HG03432 (cell line): ENCODE measurements at regions not wholly inside any gene's neighbourhood (a gene's known extent, or its start where the extent isn't known, plus 50 kb on each side); places are given as distances from the start of the nearest gene placed in this dataset.
"Not testable (repeated sequence)": the region's sequence is repeated elsewhere in the genome, so short reads cannot be mapped to it uniquely, and the experiment has no call there.

Source experiments
- ATAC-seq: cut with Tn5 transposase; IDR thresholded peaks from one replicate; pipeline ENCODE4 v1.9.1; 2021; ENCODE audit warnings: mild to moderate bottlenecking, moderate library complexity; ENCODE audit not compliant: unreplicated experiment

DNA sequence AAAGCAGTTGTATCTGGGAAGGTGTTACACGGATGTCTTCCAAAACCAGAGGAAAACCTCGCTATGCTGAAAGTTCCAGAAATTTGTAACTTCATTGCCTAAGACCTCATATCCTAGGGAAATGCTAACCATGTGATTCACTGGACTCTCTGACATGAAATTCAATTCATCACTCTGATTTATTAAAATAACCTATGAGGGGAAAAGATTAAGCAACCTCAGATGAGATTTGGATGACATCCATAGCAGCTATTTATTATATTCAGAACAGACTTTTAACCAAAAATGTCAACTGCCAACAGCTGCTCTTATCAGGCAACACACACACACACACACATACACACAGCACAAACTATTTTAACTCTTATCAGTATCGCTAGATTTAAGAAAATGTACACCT lies 1006.4 kb upstream of the CTNND2 start:
- ATAC-seq: no peak

DNA sequence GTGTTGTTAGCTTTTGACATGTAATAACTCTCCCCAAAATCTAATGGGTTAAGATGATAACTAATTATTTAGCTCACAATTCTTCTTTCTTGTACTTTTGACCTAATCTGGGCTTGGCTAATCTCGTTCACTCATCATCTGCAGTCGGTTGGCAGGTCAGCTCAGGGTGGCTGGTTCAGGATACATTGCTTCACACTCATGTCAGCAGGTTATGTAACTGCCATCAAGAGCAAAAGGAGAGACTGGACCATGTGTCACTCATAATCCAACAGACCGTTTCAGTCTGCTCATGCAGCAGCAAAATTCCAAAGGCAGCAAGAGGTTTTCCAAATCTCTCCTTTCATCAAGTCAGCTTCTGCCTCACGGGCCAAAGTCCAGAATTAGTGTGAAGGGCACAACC lies 998.4 kb upstream of the CTNND2 start:
- ATAC-seq: no peak

DNA sequence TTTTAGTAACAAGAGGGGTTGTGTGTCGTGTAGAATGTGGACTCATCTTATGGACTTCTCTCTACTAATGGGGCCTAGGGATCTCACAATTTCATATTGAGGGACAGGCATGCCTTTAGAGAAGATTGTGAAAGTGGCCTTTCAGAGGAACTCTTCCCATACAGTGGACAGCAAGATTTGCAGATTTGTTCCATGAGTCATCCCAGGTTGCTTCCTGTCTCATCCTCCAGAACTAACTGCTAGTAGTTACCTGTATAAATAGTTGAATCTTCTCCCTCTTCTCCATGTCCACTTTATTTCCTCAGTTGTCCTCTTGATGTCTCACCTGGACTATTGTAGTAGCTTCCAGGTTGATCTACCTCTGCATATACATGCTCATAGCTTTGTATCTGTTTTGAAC lies 997.5 kb upstream of the CTNND2 start:
- ATAC-seq: no peak

GRCh38 chr5:12896086-12896485 lies 991.8 kb upstream of the CTNND2 start:
- no peak for ATAC-seq

DNA sequence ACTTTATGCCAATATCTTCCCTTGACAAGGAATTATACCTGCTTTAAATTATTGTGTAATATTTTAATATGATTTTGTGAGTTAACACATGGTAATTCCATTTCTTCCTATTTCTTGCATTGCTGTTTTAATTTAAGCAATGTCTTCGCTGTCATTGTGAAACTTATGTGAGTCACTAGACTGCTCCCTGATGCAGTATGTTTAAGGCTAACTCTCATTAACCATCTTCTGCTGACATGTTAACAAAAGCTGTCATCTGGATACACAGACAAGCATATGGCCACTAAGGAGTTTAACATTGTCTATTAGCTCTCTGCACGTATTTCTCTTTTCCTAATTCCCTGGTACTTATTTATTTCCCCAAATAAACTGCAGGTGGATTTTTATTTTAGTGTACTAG lies 980.8 kb upstream of the CTNND2 start:
- ATAC-seq: no peak

- no peak for ATAC-seq
These were observed 979.1 kb upstream of the CTNND2 start for GRCh38 chr5:12883395-12883794.

DNA sequence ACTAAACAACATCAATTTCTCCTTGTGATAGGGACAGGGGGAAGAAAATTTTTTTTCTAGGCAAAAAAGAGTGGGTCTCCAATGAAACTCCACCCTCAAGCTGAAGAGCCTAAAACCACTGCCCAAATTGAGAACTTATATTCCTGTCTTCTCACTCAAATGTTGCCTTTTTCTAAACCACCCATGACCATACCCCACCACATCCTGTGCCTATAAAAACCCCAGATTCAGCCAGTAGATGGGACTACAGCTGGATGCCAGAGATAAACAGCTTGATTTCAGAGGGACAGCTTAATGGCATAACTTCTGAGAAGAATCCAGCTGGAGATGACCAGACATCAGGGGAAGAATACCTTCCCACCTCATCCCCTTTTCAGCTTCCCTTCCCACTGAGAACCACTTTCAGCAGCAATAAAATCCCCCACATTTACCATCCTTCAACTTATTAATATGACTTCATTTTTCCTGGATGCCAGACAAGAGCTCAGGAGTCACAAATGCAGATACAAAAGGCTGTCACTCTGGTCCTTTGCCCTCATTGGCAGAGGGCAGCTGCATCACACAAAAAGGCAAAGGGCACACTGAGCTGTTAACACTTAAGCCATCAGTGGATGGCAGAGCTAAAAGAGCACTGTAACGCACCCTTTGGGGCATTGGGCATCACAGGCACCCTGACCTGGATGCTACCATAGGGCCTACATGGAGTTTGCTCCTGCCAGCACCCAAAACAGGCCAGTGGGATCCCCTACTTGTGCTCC lies 972.5 kb upstream of the CTNND2 start:
- no peak for ATAC-seq

DNA sequence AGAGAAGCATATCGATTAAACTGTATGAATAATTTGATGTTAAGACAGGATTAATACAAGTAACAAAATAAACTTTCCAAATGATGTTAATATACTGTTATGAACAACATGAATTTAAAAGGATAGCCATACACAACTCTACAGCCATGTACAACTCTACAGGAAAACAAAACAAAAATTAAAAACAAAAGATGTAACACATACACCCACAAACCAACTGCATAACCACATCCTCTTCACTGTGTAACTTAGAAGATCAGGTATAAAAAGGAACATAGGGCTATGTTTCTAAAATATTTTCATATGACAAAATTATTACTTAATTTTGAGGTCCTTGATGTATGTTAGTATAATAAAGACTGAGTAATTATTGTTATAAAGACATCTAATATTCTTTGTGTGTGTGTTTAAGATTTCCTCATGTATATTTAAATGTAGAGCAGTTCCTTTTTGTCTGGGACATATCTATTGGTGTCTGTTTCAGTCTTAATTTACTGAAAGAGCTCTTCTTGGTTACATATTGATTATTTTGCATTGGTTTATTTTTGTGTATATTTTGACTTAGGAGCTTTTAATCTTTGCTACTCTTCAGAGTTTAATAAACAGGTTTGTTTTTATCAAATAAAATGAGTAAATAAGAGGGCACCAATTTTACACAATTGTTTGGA lies 966.8 kb upstream of the CTNND2 start:
- ATAC-seq: peak; percentile 44

- ATAC-seq: no peak
These were observed 961.3 kb upstream of the CTNND2 start for GRCh38 chr5:12865529-12865928.

DNA sequence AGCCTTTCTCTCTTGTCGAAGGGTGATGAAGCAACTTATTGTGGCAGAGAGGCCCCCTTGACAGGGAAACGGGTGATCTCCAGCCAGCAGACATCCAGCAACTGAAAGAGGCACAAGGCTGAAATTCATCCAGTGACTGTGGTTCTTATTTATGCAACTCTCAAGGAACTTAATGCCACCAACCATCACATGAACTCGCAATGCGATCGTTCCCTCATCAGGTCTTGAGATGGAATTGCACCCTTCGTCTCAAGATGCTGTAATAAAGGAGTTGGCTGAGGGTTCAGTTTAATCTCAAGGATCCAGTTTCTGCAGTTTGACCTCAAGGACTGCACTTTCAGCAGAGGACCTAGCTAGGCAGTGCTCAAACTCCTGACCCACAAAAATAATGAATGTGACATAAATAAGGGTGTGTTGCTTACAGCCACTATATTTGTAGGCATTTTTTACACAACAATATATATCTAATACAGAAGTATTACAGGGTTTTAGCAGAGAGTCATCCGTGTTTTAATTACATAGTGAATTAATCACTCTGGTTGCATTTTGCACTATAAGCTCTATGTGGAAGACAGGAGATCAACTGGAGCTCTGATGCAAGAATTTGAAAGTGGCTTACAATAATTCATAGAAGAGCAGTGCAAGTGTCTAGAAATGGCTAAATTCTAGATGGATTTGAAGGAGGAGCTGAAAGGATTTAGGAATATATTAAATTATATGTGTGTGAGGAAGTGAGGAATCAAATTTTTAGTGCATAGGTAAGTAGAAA lies 957.8 kb upstream of the CTNND2 start:
- no peak for ATAC-seq

DNA sequence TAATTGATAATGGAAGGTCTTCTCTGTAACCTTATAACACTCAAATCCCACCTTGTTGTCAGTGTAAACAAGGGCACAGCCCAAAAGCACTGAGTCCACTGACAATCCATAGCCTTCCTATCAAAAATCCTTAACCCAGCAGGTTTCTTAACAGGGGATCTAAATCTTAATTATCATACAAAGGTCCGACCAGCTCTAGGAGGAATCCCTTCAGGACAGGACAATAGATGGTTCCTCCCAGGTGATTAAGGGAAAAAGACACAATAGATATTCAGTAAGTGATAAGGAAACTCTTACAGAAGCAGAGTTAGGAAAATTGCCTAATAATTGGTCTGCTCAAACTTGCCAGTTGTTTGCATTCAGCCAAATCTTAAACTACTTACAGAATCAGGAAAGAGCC lies 951.9 kb upstream of the CTNND2 start:
- ATAC-seq: not testable (repeated sequence)

GRCh38 chr5:12854386-12854785 lies 950.1 kb upstream of the CTNND2 start:
- no peak for ATAC-seq

GRCh38 chr5:12851761-12852160 lies 947.5 kb upstream of the CTNND2 start:
- ATAC-seq: no peak

GRCh38 chr5:12848709-12849108 lies 944.5 kb upstream of the CTNND2 start:
- ATAC-seq: no peak

- ATAC-seq: no peak
These were observed 941.4 kb upstream of the CTNND2 start for GRCh38 chr5:12845549-12846159.

- ATAC-seq: no peak
These were observed 936.7 kb upstream of the CTNND2 start for GRCh38 chr5:12840972-12841371.

DNA sequence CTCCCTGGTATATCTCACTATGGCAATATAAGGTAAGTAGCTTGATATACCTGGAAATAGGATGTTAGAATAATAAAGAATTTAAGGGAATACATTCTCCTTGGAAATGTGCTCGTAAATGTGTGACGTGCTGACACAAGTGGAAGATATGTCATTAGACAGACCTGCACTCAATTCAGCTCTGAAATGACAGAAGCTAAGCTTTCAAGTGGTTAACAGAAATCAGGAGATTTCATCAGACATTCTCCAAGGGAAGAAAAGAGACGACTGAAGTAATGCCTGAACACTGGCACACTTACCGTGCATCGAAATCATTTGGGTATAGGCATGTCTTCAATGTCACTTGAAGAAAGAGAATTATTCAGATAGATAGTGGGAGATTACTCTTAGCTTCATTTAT lies 933.3 kb upstream of the CTNND2 start:
- no peak for ATAC-seq

DNA sequence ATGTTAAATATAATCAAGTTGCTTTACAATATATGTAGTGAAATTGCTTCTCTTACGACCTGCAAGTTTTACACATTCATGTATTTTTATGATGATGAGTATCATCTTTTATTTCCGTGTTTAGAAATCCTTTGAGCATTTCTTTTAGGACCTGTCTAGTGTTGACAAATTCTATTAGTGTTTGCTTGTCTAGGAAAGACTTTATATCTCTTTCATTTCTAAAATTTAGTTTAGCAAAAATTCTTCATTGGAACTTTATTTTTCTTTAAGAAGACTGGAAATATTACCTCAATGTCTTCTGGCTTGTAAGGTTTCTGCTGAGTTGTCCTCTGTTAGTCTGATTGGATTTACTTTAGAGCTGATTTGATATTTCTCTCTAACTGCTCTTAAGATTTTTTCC lies 920.9 kb upstream of the CTNND2 start:
- no peak for ATAC-seq

DNA sequence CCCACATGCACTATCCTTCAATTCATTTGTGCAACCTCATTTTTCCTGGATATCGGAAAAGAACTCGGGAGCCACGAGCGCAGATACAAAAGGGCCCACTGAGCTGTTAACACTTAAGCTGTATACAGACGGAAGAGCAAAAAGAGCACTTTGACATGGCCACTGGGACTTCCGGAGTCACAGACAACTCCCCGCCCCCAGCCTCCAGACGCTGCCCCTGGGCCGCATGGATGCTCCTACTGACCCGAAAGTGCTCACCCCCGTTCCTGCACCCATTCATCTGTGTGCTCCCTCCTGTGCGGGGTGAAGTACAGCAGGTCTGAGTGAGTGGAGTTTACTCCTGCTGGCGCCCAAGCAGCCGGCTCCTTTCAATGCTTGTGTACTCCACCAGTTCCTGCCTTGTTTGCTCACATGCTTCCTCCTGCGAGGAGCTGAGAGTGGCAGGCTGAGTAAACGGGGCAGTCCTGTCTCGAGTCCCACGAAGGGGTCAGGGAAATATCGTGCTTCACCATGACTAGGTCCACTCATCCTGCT lies 901.0 kb upstream of the CTNND2 start:
- no peak for ATAC-seq

GRCh38 chr5:12799165-12799564 lies 894.9 kb upstream of the CTNND2 start:
- no peak for ATAC-seq

GRCh38 chr5:12795333-12795663 lies 891.1 kb upstream of the CTNND2 start:
- ATAC-seq: no peak
